Liver (tissue), 8 donors: ENCODE measurements at regions not wholly inside any gene's neighbourhood (a gene's known extent, or its start where the extent isn't known, plus 50 kb on each side); places are given as distances from the start of the nearest gene placed in this dataset.

Experiments used
- DNase-seq: peaks from one replicate; pipeline ENCODE4 v3.0.0-alpha.2; 2017; ENCODE audit warnings: low spot score
- H3K27ac ChIP-seq, 2 donors: one replicate each; pipeline ENCODE4 v1.7.0; 2013; ENCODE audit warnings: inconsistent platforms in 2 of 2, low read length in 2 of 2, control low read depth in 1 of 2, low read depth in 1 of 2, mild to moderate bottlenecking in 1 of 2
- H3K27me3 ChIP-seq, 4 donors: one replicate each; pipeline versions ENCODE4 v1.6.1 to v1.7.0; 2013; ENCODE audit warnings: low read length in 3 of 4, inconsistent platforms in 1 of 4, mild to moderate bottlenecking in 1 of 4, moderate library complexity in 1 of 4; ENCODE audit not compliant: control insufficient read depth in 4 of 4, insufficient read depth in 4 of 4
- H3K36me3 ChIP-seq, 4 donors: one replicate each; pipeline versions ENCODE4 v1.6.1 to v1.7.0; 2013; ENCODE audit warnings: low read length in 3 of 4, mild to moderate bottlenecking in 3 of 4, low read depth in 1 of 4, moderate library complexity in 1 of 4; ENCODE audit not compliant: control insufficient read depth in 4 of 4, insufficient read depth in 3 of 4
- H3K4me1 ChIP-seq, 4 donors: one replicate each; pipeline versions ENCODE4 v1.6.1 to v1.7.0; 2013; ENCODE audit warnings: low read length in 3 of 4, mild to moderate bottlenecking in 3 of 4, moderate library complexity in 1 of 4; ENCODE audit not compliant: control insufficient read depth in 4 of 4, insufficient read depth in 4 of 4
- H3K4me3 ChIP-seq, 3 donors: one replicate each; pipeline versions ENCODE4 v1.6.1 to v1.7.0; 2013; ENCODE audit warnings: low read length in 3 of 3, control low read depth in 1 of 3, low read depth in 1 of 3, mild to moderate bottlenecking in 1 of 3
- H3K9ac ChIP-seq, 2 donors: one replicate each; pipeline ENCODE4 v1.7.0; 2013; ENCODE audit warnings: low read length in 2 of 2, mild to moderate bottlenecking in 2 of 2, moderate library complexity in 2 of 2, control low read depth in 1 of 2, low read depth in 1 of 2
- H3K9me3 ChIP-seq, 4 donors: one replicate each; pipeline versions ENCODE4 v1.6.1 to v1.7.0; 2013; ENCODE audit warnings: low read length in 3 of 4; ENCODE audit not compliant: control insufficient read depth in 4 of 4
- ATF3 ChIP-seq: IDR thresholded peaks from 2 replicates; pipeline ENCODE4 v1.6.1; 2016; ENCODE audit warnings: antibody characterized with exemption
- EGR1 ChIP-seq, 2 donors: IDR thresholded peaks; 2 replicates each; pipeline ENCODE4 v1.6.1; 2016 to 2018; ENCODE audit warnings: antibody characterized with exemption in 2 of 2, low read depth in 2 of 2
- FOXA1 ChIP-seq: IDR thresholded peaks from 2 replicates; pipeline ENCODE4 v1.6.1; 2016; ENCODE audit warnings: antibody characterized with exemption
- FOXA2 ChIP-seq: IDR thresholded peaks from 2 replicates; pipeline ENCODE4 v1.6.1; 2016; ENCODE audit warnings: antibody characterized with exemption
- GABPA ChIP-seq, 2 donors: IDR thresholded peaks in 1 of 2; conservative IDR thresholded peaks in 1 of 2; 2 replicates each; pipeline ENCODE4 v1.6.1; 2016; ENCODE audit warnings: antibody characterized with exemption in 2 of 2, mild to moderate bottlenecking in 1 of 2, moderate library complexity in 1 of 2
- HNF4A ChIP-seq, 2 donors: conservative IDR thresholded peaks; 2 replicates each; pipeline ENCODE4 v1.6.1; 2016; ENCODE audit warnings: antibody characterized with exemption in 2 of 2, mild to moderate bottlenecking in 2 of 2
- HNF4G ChIP-seq: IDR thresholded peaks from 2 replicates; pipeline ENCODE4 v1.6.1; 2016; ENCODE audit warnings: antibody characterized with exemption
- JUND ChIP-seq, 2 donors: IDR thresholded peaks; 2 replicates each; pipeline ENCODE4 v1.6.1; 2016; ENCODE audit warnings: antibody characterized with exemption in 2 of 2
- NR2F2 ChIP-seq: IDR thresholded peaks from 2 replicates; pipeline ENCODE4 v1.6.1; 2016; ENCODE audit warnings: antibody characterized with exemption
- RAD21 ChIP-seq, 2 donors: IDR thresholded peaks; 2 replicates each; pipeline ENCODE4 v1.6.1; 2016; ENCODE audit warnings: antibody characterized with exemption in 2 of 2, mild to moderate bottlenecking in 2 of 2
- RXRA ChIP-seq, 2 donors: IDR thresholded peaks; 2 replicates each; pipeline ENCODE4 v1.6.1; 2017 to 2018; ENCODE audit warnings: antibody characterized with exemption in 2 of 2, mild to moderate bottlenecking in 1 of 2
- SP1 ChIP-seq: IDR thresholded peaks from 2 replicates; pipeline ENCODE4 v1.6.1; 2018; ENCODE audit warnings: antibody characterized with exemption, mild to moderate bottlenecking
- TAF1 ChIP-seq: conservative IDR thresholded peaks from 2 replicates; pipeline ENCODE4 v1.6.1; 2016; ENCODE audit warnings: antibody characterized with exemption, mild to moderate bottlenecking
- YY1 ChIP-seq: IDR thresholded peaks from 2 replicates; pipeline ENCODE4 v1.6.1; 2016; ENCODE audit warnings: antibody characterized with exemption, mild to moderate bottlenecking
- WGBS: extraction: QIAGEN DNeasy Blood & Tissue Kit; methylation state at CpG from one replicate; pipeline ENCODE4 v1.1.7; 2013; 5-methylcytosine and 5-hydroxymethylcytosine counted together
- TF ChIP-seq, protein P1 (sequence below): IDR thresholded peaks from 2 replicates; pipeline ENCODE4 v1.6.1; 2016; ENCODE audit warnings: antibody characterized with exemption
- TF ChIP-seq, protein P2 (sequence below): fragments of 150-350 bp; IDR thresholded peaks from 2 replicates; pipeline ENCODE4 v1.5.1; 2017; ENCODE audit warnings: improper control_type of control experiment, low read depth, low read length; ENCODE audit not compliant: missing input control
- TF ChIP-seq, protein P3 (sequence below): IDR thresholded peaks from 2 replicates; pipeline ENCODE4 v1.6.1; 2016; ENCODE audit warnings: antibody characterized with exemption
- TF ChIP-seq, protein P4 (sequence below): IDR thresholded peaks from 2 replicates; pipeline ENCODE4 v1.6.1; 2016; ENCODE audit warnings: antibody characterized with exemption, mild to moderate bottlenecking
- donor health status: healthy.
- donor health status: healthy.
- donor health status: healthy.
- donor health status: healthy.
- donor health status: healthy.

DNA sequence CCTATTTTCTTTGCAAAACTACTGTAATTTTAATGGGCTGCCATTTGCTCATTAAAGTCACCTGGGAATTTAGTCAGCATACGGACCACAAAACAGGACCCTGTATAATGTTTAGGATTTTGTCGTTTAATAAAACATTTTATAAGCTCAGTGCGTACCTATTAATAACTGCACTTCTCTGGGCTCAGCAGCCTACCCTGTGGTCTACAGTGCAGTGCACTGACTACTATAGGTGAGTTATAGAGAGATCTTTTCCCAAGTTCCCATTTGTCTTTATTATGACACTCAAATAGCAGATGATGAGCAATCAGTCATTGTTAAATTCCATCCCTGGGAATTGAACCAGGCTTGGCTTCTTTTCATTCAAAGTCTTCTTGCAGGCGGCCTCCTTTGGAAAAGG is 433.4 kb upstream of the NFE2L3 start:
- Histone ChIP-seq H3K9ac (no peak overlapping the region), H3K27me3 (peaks cover 0 to 10% (median 0%) of the 10 kb centered on the region in 4 donors), H3K4me3 (no peak overlapping the region), H3K36me3 (no peaks in the 10 kb centered on the region), H3K4me1 (no peaks in the 10 kb centered on the region), H3K27ac (no peak overlapping the region), H3K9me3 (no peaks in the 10 kb centered on the region)
- DNase-seq, result no peak
- 90% methylated on average over 4 of the region's 4 CpGs for WGBS
- TF ChIP-seq, protein P1, sequence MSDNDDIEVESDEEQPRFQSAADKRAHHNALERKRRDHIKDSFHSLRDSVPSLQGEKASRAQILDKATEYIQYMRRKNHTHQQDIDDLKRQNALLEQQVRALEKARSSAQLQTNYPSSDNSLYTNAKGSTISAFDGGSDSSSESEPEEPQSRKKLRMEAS, result no peak
- TF ChIP-seq GABPA (IDR thresholded peaks at IDR 0.05 in 1 of 2, conservative IDR thresholded peaks at IDR 0.05 in 1 of 2) (no peak), FOXA2 (no peak), HNF4A (conservative IDR thresholded peaks at IDR 0.05) (no peak), NR2F2 (no peak), RXRA (IDR thresholded peaks at IDR 0.05) (no peak), JUND (IDR thresholded peaks at IDR 0.05) (no peak), HNF4G (no peak), SP1 (no peak), YY1 (no peak), EGR1 (IDR thresholded peaks at IDR 0.05; ENCODE audit: low read depth in 2 of 2) (no peak), ATF3 (no peak), TAF1 (no peak), RAD21 (IDR thresholded peaks at IDR 0.05) (no peak), FOXA1 (no peak)
- TF ChIP-seq, protein P2, sequence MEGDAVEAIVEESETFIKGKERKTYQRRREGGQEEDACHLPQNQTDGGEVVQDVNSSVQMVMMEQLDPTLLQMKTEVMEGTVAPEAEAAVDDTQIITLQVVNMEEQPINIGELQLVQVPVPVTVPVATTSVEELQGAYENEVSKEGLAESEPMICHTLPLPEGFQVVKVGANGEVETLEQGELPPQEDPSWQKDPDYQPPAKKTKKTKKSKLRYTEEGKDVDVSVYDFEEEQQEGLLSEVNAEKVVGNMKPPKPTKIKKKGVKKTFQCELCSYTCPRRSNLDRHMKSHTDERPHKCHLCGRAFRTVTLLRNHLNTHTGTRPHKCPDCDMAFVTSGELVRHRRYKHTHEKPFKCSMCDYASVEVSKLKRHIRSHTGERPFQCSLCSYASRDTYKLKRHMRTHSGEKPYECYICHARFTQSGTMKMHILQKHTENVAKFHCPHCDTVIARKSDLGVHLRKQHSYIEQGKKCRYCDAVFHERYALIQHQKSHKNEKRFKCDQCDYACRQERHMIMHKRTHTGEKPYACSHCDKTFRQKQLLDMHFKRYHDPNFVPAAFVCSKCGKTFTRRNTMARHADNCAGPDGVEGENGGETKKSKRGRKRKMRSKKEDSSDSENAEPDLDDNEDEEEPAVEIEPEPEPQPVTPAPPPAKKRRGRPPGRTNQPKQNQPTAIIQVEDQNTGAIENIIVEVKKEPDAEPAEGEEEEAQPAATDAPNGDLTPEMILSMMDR, result no peak
- TF ChIP-seq, protein P3, sequence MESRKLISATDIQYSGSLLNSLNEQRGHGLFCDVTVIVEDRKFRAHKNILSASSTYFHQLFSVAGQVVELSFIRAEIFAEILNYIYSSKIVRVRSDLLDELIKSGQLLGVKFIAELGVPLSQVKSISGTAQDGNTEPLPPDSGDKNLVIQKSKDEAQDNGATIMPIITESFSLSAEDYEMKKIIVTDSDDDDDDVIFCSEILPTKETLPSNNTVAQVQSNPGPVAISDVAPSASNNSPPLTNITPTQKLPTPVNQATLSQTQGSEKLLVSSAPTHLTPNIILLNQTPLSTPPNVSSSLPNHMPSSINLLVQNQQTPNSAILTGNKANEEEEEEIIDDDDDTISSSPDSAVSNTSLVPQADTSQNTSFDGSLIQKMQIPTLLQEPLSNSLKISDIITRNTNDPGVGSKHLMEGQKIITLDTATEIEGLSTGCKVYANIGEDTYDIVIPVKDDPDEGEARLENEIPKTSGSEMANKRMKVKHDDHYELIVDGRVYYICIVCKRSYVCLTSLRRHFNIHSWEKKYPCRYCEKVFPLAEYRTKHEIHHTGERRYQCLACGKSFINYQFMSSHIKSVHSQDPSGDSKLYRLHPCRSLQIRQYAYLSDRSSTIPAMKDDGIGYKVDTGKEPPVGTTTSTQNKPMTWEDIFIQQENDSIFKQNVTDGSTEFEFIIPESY, result no peak
- TF ChIP-seq, protein P4, sequence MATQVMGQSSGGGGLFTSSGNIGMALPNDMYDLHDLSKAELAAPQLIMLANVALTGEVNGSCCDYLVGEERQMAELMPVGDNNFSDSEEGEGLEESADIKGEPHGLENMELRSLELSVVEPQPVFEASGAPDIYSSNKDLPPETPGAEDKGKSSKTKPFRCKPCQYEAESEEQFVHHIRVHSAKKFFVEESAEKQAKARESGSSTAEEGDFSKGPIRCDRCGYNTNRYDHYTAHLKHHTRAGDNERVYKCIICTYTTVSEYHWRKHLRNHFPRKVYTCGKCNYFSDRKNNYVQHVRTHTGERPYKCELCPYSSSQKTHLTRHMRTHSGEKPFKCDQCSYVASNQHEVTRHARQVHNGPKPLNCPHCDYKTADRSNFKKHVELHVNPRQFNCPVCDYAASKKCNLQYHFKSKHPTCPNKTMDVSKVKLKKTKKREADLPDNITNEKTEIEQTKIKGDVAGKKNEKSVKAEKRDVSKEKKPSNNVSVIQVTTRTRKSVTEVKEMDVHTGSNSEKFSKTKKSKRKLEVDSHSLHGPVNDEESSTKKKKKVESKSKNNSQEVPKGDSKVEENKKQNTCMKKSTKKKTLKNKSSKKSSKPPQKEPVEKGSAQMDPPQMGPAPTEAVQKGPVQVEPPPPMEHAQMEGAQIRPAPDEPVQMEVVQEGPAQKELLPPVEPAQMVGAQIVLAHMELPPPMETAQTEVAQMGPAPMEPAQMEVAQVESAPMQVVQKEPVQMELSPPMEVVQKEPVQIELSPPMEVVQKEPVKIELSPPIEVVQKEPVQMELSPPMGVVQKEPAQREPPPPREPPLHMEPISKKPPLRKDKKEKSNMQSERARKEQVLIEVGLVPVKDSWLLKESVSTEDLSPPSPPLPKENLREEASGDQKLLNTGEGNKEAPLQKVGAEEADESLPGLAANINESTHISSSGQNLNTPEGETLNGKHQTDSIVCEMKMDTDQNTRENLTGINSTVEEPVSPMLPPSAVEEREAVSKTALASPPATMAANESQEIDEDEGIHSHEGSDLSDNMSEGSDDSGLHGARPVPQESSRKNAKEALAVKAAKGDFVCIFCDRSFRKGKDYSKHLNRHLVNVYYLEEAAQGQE, result no peak
